ENCODE measurements at regions not wholly inside any gene's neighbourhood (a gene's known extent, or its start where the extent isn't known, plus 50 kb on each side); places are given as distances from the start of the nearest gene placed in this dataset.

- Histone ChIP-seq H3K36me3 (ENCODE audit: low read depth) (no peaks in the 10 kb centered on the region), H3K27me3 (ENCODE audit: insufficient read depth, poor library complexity, severe bottlenecking) (no peaks in the 10 kb centered on the region), H3K27ac (ENCODE audit: poor library complexity, severe bottlenecking) (peak overlapping the region; percentile 93), H3K4me3 (ENCODE audit: severe bottlenecking) (no peak overlapping the region), H3K9me3 (ENCODE audit: severe bottlenecking) (no peaks in the 10 kb centered on the region), H3K4me1 (ENCODE audit: insufficient read depth, poor library complexity, severe bottlenecking) (peaks cover 48% of the 10 kb centered on the region)
- TF ChIP-seq CTCF (IDR thresholded peaks at IDR 0.05; ENCODE audit: poor library complexity, severe bottlenecking), result no peak
- ATAC-seq (ENCODE audit: low read depth), result no peak
- no peak for DNase-seq (ENCODE audit: low spot score)
Measured at GRCh38 chr2:64213532-64214275, 69.5 kb upstream of the PELI1 start.

- TF ChIP-seq CTCF (IDR thresholded peaks at IDR 0.05; ENCODE audit: poor library complexity, severe bottlenecking), result no peak
- H3K4me1 ChIP-seq (ENCODE audit: insufficient read depth, poor library complexity, severe bottlenecking), result peaks cover 48% of the 10 kb centered on the region
- H3K9me3 ChIP-seq (ENCODE audit: severe bottlenecking), result no peaks in the 10 kb centered on the region
- H3K4me3 ChIP-seq (ENCODE audit: severe bottlenecking), result no peak overlapping the region
- peak overlapping the region; percentile 93 for H3K27ac ChIP-seq (ENCODE audit: poor library complexity, severe bottlenecking)
- H3K27me3 ChIP-seq (ENCODE audit: insufficient read depth, poor library complexity, severe bottlenecking), result no peaks in the 10 kb centered on the region
- ATAC-seq (ENCODE audit: low read depth), result peak; percentile 46
- no peak for DNase-seq (ENCODE audit: low spot score)
- H3K36me3 ChIP-seq (ENCODE audit: low read depth), result no peaks in the 10 kb centered on the region
Measured at GRCh38 chr2:64214281-64215115, 70.3 kb upstream of the PELI1 start.

- DNase-seq (ENCODE audit: low spot score) (no peak), ATAC-seq (ENCODE audit: low read depth) (no peak)
- H3K36me3 ChIP-seq (ENCODE audit: low read depth), result no peaks in the 10 kb centered on the region
- H3K4me3 ChIP-seq (ENCODE audit: severe bottlenecking), result no peak overlapping the region
- no peak for TF ChIP-seq CTCF (IDR thresholded peaks at IDR 0.05; ENCODE audit: poor library complexity, severe bottlenecking)
- H3K4me1 ChIP-seq (ENCODE audit: insufficient read depth, poor library complexity, severe bottlenecking), result peaks cover 28% of the 10 kb centered on the region
- no peaks in the 10 kb centered on the region for H3K27me3 ChIP-seq (ENCODE audit: insufficient read depth, poor library complexity, severe bottlenecking)
- no peak overlapping the region for H3K27ac ChIP-seq (ENCODE audit: poor library complexity, severe bottlenecking)
- no peaks in the 10 kb centered on the region for H3K9me3 ChIP-seq (ENCODE audit: severe bottlenecking)
Measured at GRCh38 chr2:64217198-64217869, 73.1 kb upstream of the PELI1 start.

GRCh38 chr2:64218137-64218802 lies 74.0 kb upstream of the PELI1 start:
- no peak for DNase-seq (ENCODE audit: low spot score)
- TF ChIP-seq CTCF (IDR thresholded peaks at IDR 0.05; ENCODE audit: poor library complexity, severe bottlenecking), result no peak
- ATAC-seq (ENCODE audit: low read depth), result no peak
- no peaks in the 10 kb centered on the region for H3K9me3 ChIP-seq (ENCODE audit: severe bottlenecking)
- no peak overlapping the region for H3K4me3 ChIP-seq (ENCODE audit: severe bottlenecking)
- H3K27ac ChIP-seq (ENCODE audit: poor library complexity, severe bottlenecking), result no peak overlapping the region
- peaks cover 20% of the 10 kb centered on the region for H3K4me1 ChIP-seq (ENCODE audit: insufficient read depth, poor library complexity, severe bottlenecking)
- no peaks in the 10 kb centered on the region for H3K27me3 ChIP-seq (ENCODE audit: insufficient read depth, poor library complexity, severe bottlenecking)
- H3K36me3 ChIP-seq (ENCODE audit: low read depth), result no peaks in the 10 kb centered on the region
